ENCODE measurements at regions not wholly inside any gene's neighbourhood (a gene's known extent, or its start where the extent isn't known, plus 50 kb on each side); places are given as distances from the start of the nearest gene placed in this dataset.

GRCh38 chr2:78318275-78318674 lies 707.2 kb upstream of the REG3G start:
- DNase-seq (ENCODE audit: low read depth in 2 of 2), result no peak
- TF ChIP-seq, protein P1, sequence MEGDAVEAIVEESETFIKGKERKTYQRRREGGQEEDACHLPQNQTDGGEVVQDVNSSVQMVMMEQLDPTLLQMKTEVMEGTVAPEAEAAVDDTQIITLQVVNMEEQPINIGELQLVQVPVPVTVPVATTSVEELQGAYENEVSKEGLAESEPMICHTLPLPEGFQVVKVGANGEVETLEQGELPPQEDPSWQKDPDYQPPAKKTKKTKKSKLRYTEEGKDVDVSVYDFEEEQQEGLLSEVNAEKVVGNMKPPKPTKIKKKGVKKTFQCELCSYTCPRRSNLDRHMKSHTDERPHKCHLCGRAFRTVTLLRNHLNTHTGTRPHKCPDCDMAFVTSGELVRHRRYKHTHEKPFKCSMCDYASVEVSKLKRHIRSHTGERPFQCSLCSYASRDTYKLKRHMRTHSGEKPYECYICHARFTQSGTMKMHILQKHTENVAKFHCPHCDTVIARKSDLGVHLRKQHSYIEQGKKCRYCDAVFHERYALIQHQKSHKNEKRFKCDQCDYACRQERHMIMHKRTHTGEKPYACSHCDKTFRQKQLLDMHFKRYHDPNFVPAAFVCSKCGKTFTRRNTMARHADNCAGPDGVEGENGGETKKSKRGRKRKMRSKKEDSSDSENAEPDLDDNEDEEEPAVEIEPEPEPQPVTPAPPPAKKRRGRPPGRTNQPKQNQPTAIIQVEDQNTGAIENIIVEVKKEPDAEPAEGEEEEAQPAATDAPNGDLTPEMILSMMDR (conservative IDR thresholded peaks at IDR 0.05 in 1 of 2, IDR thresholded peaks at IDR 0.05 in 1 of 2; ENCODE audit: low read depth in 1 of 2, low read length in 2 of 2), result no peak
- no peak for TF ChIP-seq EZH2 (IDR thresholded peaks at IDR 0.05; ENCODE audit: low read length, missing control alignments)
- Histone ChIP-seq H3K27ac (ENCODE audit: insufficient read depth, low read length) (no peak overlapping the region), H2AFZ (ENCODE audit: low read length) (no peak overlapping the region), H3K36me3 (ENCODE audit: control insufficient read depth, insufficient read depth, low read length) (no peaks in the 10 kb centered on the region), H3K4me1 (ENCODE audit: control insufficient read depth, extremely low read depth, insufficient read depth, low read length) (no peaks in the 10 kb centered on the region), H3K9ac (ENCODE audit: insufficient read depth, low read length) (no peak overlapping the region), H3K27me3 (ENCODE audit: control insufficient read depth, insufficient read depth, low read length) (no peaks in the 10 kb centered on the region), H3K79me2 (ENCODE audit: control insufficient read depth, insufficient read depth, low read length) (no peaks in the 10 kb centered on the region), H3K4me2 (ENCODE audit: extremely low read depth, insufficient read depth, low read length) (no peak overlapping the region), H3K9me3 (ENCODE audit: control insufficient read depth, insufficient read depth, low read depth, low read length) (no peaks in the 10 kb centered on the region), H3K4me3 (replicated peaks in 1 of 4; ENCODE audit: control extremely low read depth in 1 of 4, insufficient read depth in 1 of 4, low read depth in 3 of 4, low read length in 4 of 4) (no peak overlapping the region), H4K20me1 (ENCODE audit: control insufficient read depth, extremely low read depth, insufficient read depth, low read length) (no peaks in the 10 kb centered on the region)

DNA sequence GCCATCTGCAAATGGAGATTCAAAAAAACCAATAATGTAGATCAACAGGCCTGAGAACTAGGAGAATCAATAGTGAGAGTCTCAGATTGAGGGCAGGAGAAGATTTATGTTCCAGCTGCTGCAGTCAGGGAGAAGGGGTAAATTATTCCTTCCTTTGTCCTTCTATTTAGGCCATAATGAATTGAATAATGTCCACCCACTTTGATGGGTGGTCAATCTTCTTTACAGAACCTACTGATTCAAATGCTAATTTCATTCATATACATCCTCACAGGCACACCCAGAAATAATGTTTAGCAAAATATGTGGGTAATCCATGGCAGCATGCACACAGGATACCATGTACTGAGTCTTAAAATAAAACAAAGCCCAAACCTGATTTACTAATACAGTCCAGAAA lies 695.3 kb upstream of the REG3G start:
- no peaks in the 10 kb centered on the region for H3K27me3 ChIP-seq (ENCODE audit: control insufficient read depth, insufficient read depth, low read length)
- H3K9ac ChIP-seq (ENCODE audit: insufficient read depth, low read length), result no peak overlapping the region
- H4K20me1 ChIP-seq (ENCODE audit: control insufficient read depth, extremely low read depth, insufficient read depth, low read length), result no peaks in the 10 kb centered on the region
- no peak for TF ChIP-seq EZH2 (IDR thresholded peaks at IDR 0.05; ENCODE audit: low read length, missing control alignments)
- TF ChIP-seq, protein P1 (conservative IDR thresholded peaks at IDR 0.05 in 1 of 2, IDR thresholded peaks at IDR 0.05 in 1 of 2; ENCODE audit: low read depth in 1 of 2, low read length in 2 of 2), result no peak
- H3K9me3 ChIP-seq (ENCODE audit: control insufficient read depth, insufficient read depth, low read depth, low read length), result no peaks in the 10 kb centered on the region
- no peaks in the 10 kb centered on the region for H3K79me2 ChIP-seq (ENCODE audit: control insufficient read depth, insufficient read depth, low read length)
- DNase-seq (ENCODE audit: low read depth in 2 of 2), result no peak
- H3K4me2 ChIP-seq (ENCODE audit: extremely low read depth, insufficient read depth, low read length), result no peak overlapping the region
- no peak overlapping the region for H3K27ac ChIP-seq (ENCODE audit: insufficient read depth, low read length)
- H2AFZ ChIP-seq (ENCODE audit: low read length), result no peak overlapping the region
- no peaks in the 10 kb centered on the region for H3K4me1 ChIP-seq (ENCODE audit: control insufficient read depth, extremely low read depth, insufficient read depth, low read length)
- no peak overlapping the region for H3K4me3 ChIP-seq (replicated peaks in 1 of 4; ENCODE audit: control extremely low read depth in 1 of 4, insufficient read depth in 1 of 4, low read depth in 3 of 4, low read length in 4 of 4)
- no peaks in the 10 kb centered on the region for H3K36me3 ChIP-seq (ENCODE audit: control insufficient read depth, insufficient read depth, low read length)

DNA sequence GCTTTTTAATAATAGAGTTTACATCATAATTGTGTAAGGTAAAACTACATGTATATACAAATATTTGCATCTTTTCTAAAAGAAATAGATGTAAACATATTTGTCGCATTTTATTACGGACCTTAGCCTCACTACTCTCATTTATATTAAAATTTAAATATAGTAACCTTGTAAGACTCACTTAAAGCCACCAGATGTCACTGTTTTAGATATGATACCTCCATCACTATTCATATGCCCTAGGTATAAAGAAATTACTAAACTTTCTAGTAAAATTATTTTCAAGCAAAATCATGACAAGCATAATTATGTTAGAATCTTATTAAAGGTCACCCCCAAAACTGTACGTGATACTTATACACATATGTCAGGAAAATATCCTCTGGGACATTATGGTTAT lies 674.3 kb upstream of the REG3G start:
- H3K36me3 ChIP-seq (ENCODE audit: control insufficient read depth, insufficient read depth, low read length), result no peaks in the 10 kb centered on the region
- DNase-seq (ENCODE audit: low read depth in 2 of 2), result no peak

More for the DNA sequence above, 674.3 kb upstream of the REG3G start:
- Histone ChIP-seq H4K20me1 (ENCODE audit: control insufficient read depth, extremely low read depth, insufficient read depth, low read length) (no peaks in the 10 kb centered on the region), H3K4me3 (replicated peaks in 1 of 4; ENCODE audit: control extremely low read depth in 1 of 4, insufficient read depth in 1 of 4, low read depth in 3 of 4, low read length in 4 of 4) (no peak overlapping the region), H3K79me2 (ENCODE audit: control insufficient read depth, insufficient read depth, low read length) (no peaks in the 10 kb centered on the region), H3K9ac (ENCODE audit: insufficient read depth, low read length) (no peak overlapping the region), H3K9me3 (ENCODE audit: control insufficient read depth, insufficient read depth, low read depth, low read length) (no peaks in the 10 kb centered on the region), H3K4me2 (ENCODE audit: extremely low read depth, insufficient read depth, low read length) (no peak overlapping the region), H3K27me3 (ENCODE audit: control insufficient read depth, insufficient read depth, low read length) (no peaks in the 10 kb centered on the region), H3K27ac (ENCODE audit: insufficient read depth, low read length) (no peak overlapping the region), H3K4me1 (ENCODE audit: control insufficient read depth, extremely low read depth, insufficient read depth, low read length) (no peaks in the 10 kb centered on the region), H2AFZ (ENCODE audit: low read length) (no peak overlapping the region)
- TF ChIP-seq, protein P1 (conservative IDR thresholded peaks at IDR 0.05 in 1 of 2, IDR thresholded peaks at IDR 0.05 in 1 of 2; ENCODE audit: low read depth in 1 of 2, low read length in 2 of 2), result no peak
- TF ChIP-seq EZH2 (IDR thresholded peaks at IDR 0.05; ENCODE audit: low read length, missing control alignments), result no peak
